Cardiac fibroblast (primary cell): ENCODE measurements at regions not wholly inside any gene's neighbourhood (a gene's known extent, or its start where the extent isn't known, plus 50 kb on each side); places are given as distances from the start of the nearest gene placed in this dataset.

Experiments used
- DNase-seq, 2 donors: peaks; one replicate each; pipeline versions ENCODE4 v3.0.0 to v3.0.0-alpha.2; 2010; ENCODE audit warnings: low read depth in 2 of 2
- H3K4me3 ChIP-seq, 2 donors: replicated peaks in 1 of 2; 1 replicate in 1 of 2; 2 replicates in 1 of 2; pipeline ENCODE4 v1.5.1; 2011; ENCODE audit warnings: low read depth in 2 of 2, low read length in 2 of 2, mild to moderate bottlenecking in 2 of 2, moderate library complexity in 1 of 2
- TF ChIP-seq, protein P1 (sequence below): IDR thresholded peaks from one replicate; pipeline ENCODE4 v1.5.1; 2011; ENCODE audit warnings: low read depth, mild to moderate bottlenecking, low read length, inconsistent platforms

DNA sequence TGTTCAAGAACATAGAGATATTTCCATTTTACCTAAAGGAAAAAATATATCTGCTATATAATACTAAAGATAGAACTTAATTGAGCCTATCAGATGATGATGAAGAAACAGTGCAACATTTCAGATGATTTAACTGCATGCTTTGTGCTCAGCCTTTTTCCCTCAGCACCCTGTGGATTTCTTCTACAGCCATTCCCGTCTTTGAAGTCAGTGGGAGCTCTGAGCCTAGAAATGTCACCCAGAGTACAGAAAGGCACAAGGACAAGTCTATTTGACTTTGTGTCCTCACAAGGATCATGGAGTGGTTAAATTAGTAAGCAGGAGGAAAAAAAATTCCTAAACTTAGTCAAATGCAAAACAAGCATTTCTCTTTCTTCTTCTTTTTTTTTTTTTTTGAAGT lies 994.0 kb upstream of the FLRT2 start:
- no peak overlapping the region for H3K4me3 ChIP-seq
- TF ChIP-seq, protein P1, sequence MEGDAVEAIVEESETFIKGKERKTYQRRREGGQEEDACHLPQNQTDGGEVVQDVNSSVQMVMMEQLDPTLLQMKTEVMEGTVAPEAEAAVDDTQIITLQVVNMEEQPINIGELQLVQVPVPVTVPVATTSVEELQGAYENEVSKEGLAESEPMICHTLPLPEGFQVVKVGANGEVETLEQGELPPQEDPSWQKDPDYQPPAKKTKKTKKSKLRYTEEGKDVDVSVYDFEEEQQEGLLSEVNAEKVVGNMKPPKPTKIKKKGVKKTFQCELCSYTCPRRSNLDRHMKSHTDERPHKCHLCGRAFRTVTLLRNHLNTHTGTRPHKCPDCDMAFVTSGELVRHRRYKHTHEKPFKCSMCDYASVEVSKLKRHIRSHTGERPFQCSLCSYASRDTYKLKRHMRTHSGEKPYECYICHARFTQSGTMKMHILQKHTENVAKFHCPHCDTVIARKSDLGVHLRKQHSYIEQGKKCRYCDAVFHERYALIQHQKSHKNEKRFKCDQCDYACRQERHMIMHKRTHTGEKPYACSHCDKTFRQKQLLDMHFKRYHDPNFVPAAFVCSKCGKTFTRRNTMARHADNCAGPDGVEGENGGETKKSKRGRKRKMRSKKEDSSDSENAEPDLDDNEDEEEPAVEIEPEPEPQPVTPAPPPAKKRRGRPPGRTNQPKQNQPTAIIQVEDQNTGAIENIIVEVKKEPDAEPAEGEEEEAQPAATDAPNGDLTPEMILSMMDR: no peak
- no peak for DNase-seq

DNA sequence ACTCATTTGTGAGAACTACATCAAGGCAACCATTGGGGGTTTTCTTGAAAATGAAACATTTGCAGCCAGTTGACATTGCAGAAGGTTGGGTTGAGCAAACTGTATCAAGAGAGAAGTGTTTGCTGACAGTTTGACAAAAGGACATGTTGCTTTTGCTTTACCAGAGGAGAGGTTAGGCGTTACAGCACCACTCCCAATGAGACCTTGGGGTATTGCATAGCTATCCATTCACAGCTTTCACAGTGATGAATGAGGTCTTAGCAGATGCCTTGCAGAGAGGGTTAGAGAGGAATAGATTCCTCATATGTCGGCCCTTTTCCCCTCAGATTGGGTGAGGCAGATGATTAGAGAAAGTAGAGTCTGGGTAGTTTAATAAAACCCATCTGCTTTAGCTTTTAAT lies 988.9 kb upstream of the FLRT2 start:
- TF ChIP-seq, protein P1: no peak
- no peak overlapping the region for H3K4me3 ChIP-seq
- DNase-seq: no peak

DNA sequence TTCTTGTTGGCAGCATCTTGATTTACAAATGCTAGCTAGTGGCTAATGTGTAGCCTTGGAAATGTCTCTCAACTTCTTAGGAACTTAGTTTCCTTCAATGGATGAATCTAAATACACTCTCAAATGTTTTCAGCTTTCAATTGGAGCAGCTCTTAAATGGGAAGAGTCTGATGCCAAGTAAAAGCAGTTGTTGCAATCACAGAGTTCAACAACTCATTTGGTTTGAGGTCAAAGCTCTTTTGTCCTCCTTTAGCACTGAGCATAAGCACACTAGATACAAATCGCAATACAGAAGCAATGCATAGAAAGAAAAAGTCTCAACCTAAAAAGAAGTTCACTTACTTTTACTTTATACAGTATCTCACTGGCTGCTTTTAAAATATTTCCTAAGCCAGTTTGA lies 986.1 kb upstream of the FLRT2 start:
- DNase-seq: no peak
- no peak overlapping the region for H3K4me3 ChIP-seq
- TF ChIP-seq, protein P1: no peak

DNA sequence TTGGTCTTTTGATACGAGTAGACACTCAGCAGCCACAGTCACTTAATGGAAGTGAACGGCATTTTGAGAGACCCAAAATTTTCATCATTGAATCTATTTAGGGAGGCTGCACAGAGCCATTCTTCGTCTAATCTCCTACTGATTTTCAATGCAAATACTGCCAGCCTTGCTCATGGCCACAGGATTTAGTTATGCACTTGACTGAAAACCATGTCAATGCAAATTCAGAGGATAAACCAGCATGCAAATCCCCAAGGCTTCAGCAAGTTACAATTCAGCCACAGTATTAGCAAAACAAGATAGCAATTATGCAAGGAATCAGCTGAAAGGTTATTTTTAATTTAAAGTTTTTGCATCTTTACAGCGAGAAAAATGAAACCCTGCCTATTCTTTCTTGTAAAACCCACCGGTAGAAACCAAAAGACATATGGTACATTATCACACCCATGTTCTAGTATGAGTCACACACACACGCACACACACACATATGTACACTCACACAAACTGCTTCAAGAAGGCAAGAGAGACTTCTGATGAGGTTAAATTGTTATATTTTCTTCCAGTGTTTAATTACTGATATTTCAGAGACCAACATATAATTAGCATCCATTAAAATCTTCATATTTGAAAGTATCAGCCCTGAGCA lies 985.3 kb upstream of the FLRT2 start:
- TF ChIP-seq, protein P1: no peak
- H3K4me3 ChIP-seq: no peak overlapping the region
- no peak for DNase-seq

DNA sequence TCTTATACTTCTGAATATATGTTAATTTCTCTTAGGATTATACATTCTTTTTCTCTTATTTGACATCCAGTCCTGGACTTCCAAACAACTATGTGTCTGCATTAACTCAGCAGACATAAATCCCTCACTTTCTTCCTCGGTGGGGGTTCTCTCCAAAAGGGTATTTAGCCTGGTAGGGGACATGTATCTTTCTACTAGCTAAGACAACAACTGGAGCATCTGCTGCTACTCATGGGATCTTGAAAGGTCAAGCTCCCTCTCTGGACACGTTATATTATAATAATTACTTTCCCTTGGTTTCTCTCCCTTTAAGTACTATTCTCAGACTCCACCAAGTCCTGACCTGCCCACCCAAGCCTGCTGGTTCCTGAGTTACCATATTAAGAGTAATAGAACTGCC lies 983.7 kb upstream of the FLRT2 start:
- DNase-seq: no peak
- TF ChIP-seq, protein P1: no peak
- H3K4me3 ChIP-seq: no peak overlapping the region

DNA sequence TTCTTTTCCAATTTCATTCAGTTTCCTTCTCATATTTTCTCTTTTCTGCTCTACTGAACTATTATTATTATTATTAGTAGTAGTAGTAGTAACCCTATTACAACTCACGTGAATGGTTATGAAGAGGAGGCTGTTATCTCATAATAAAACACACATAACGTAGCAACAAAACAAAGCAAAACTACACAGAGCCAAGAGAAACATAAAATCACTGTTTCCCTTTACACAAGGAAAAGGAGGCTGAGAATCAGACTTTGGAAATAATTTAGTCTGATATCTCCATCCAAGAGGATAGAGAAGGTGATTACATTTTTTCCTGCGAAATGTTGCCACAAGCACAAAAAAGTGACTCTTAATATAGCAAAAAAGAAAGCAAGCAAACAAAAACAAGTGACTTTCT lies 975.8 kb upstream of the FLRT2 start:
- no peak for DNase-seq
- no peak overlapping the region for H3K4me3 ChIP-seq
- TF ChIP-seq, protein P1: no peak

DNA sequence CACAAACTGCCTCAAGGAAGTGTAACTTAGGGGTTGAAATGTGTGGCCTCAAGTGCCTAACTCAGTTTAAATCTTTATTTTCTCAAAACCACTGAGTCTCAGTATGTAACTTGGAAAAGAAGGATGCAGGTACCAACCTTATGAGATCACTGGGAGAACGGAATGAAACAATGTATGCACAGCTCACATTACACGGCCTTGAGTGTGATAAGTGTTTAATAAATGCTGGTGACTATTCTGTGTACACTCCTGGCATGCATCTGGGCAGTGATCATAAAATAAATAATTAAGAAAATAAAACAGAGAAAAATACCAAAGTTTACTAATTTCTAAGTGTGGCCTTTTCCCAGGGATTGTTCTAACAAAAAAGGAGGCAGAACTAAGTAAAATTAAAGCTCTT lies 974.5 kb upstream of the FLRT2 start:
- DNase-seq: no peak
- TF ChIP-seq, protein P1: no peak
- no peak overlapping the region for H3K4me3 ChIP-seq
